RWPE2 (cell line): ENCODE measurements at regions not wholly inside any gene's neighbourhood (a gene's known extent, or its start where the extent isn't known, plus 50 kb on each side); places are given as distances from the start of the nearest gene placed in this dataset.
"Not testable (repeated sequence)": the region's sequence is repeated elsewhere in the genome, so short reads cannot be mapped to it uniquely, and the experiment has no call there.

ENCODE experiments used
- ATAC-seq: fragments of 200-7000 bp; cut with Tn5 transposase; 3 replicates; pipeline ENCODE4 v1.9.1; 2021; ENCODE audit warnings: low read depth
- DNase-seq: peaks from one replicate; pipeline ENCODE4 v3.0.0-alpha.2; 2020; ENCODE audit warnings: low spot score
- H3K27ac ChIP-seq: fragments of 450-650 bp; 2 replicates; pipeline ENCODE4 v1.5.1; 2017; ENCODE audit warnings: mild to moderate bottlenecking; ENCODE audit not compliant: poor library complexity, severe bottlenecking
- H3K27me3 ChIP-seq: fragments of 250-450 bp; sonication (Bioruptor Pico); 2 replicates; pipeline ENCODE4 v1.5.1; 2021; ENCODE audit warnings: mild to moderate bottlenecking, moderate library complexity; ENCODE audit not compliant: insufficient read depth, poor library complexity, severe bottlenecking
- H3K36me3 ChIP-seq: fragments of 250-450 bp; sonication (Bioruptor Pico); 2 replicates; pipeline ENCODE4 v1.5.1; 2020; ENCODE audit warnings: low read depth, mild to moderate bottlenecking, moderate library complexity
- H3K4me1 ChIP-seq: fragments of 250-450 bp; sonication (Bioruptor Pico); 2 replicates; pipeline ENCODE4 v1.5.1; 2021; ENCODE audit warnings: mild to moderate bottlenecking, moderate library complexity; ENCODE audit not compliant: insufficient read depth, poor library complexity, severe bottlenecking
- H3K4me3 ChIP-seq: fragments of 250-450 bp; sonication (Bioruptor Pico); 2 replicates; pipeline ENCODE4 v1.5.1; 2021; ENCODE audit warnings: mild to moderate bottlenecking, moderate library complexity; ENCODE audit not compliant: severe bottlenecking
- H3K9me3 ChIP-seq: fragments of 250-450 bp; sonication (Bioruptor Pico); 2 replicates; pipeline ENCODE4 v1.5.1; 2021; ENCODE audit warnings: mild to moderate bottlenecking, moderate library complexity; ENCODE audit not compliant: severe bottlenecking
- CTCF ChIP-seq: fragments of 450-650 bp; IDR thresholded peaks from one replicate; pipeline ENCODE4 v1.5.1; 2017; ENCODE audit warnings: mild to moderate bottlenecking, moderate library complexity; ENCODE audit not compliant: poor library complexity, severe bottlenecking

GRCh38 chr12:114547636-114548035 is 136.3 kb downstream of the TBX3 start:
- ATAC-seq (no peak), DNase-seq (no peak)
- Histone ChIP-seq H3K4me3 (no peak overlapping the region), H3K4me1 (no peaks in the 10 kb centered on the region), H3K9me3 (no peaks in the 10 kb centered on the region), H3K27ac (no peak overlapping the region), H3K27me3 (no peaks in the 10 kb centered on the region), H3K36me3 (no peaks in the 10 kb centered on the region)
- no peak for TF ChIP-seq CTCF

- Histone ChIP-seq H3K27ac (no peak overlapping the region), H3K27me3 (no peaks in the 10 kb centered on the region), H3K4me3 (no peak overlapping the region), H3K9me3 (no peaks in the 10 kb centered on the region), H3K36me3 (no peaks in the 10 kb centered on the region), H3K4me1 (no peaks in the 10 kb centered on the region)
- DNase-seq = no peak
- TF ChIP-seq CTCF = no peak
- no peak for ATAC-seq
Observed at GRCh38 chr12:114530417-114530816, 124.5 kb upstream of the TBX5 start.

GRCh38 chr12:114529966-114530365 is 124.0 kb upstream of the TBX5 start:
- DNase-seq (no peak), ATAC-seq (no peak)

GRCh38 chr12:114528766-114529165 is 122.8 kb upstream of the TBX5 start:
- DNase-seq = no peak
- Histone ChIP-seq H3K36me3 (no peaks in the 10 kb centered on the region), H3K27me3 (no peaks in the 10 kb centered on the region), H3K4me3 (no peak overlapping the region), H3K27ac (no peak overlapping the region), H3K4me1 (no peaks in the 10 kb centered on the region), H3K9me3 (no peaks in the 10 kb centered on the region)
- ATAC-seq = no peak
- no peak for TF ChIP-seq CTCF

More at GRCh38 chr12:114529966-114530365, 124.0 kb upstream of the TBX5 start:
- Histone ChIP-seq H3K4me3 (no peak overlapping the region), H3K9me3 (no peaks in the 10 kb centered on the region), H3K4me1 (no peaks in the 10 kb centered on the region), H3K36me3 (no peaks in the 10 kb centered on the region), H3K27ac (no peak overlapping the region), H3K27me3 (no peaks in the 10 kb centered on the region)
- no peak for TF ChIP-seq CTCF

GRCh38 chr12:114521160-114521559 is 115.2 kb upstream of the TBX5 start:
- not testable (repeated sequence) for ATAC-seq, H3K4me1 ChIP-seq, DNase-seq, H3K27ac ChIP-seq, H3K4me3 ChIP-seq, H3K36me3 ChIP-seq, H3K9me3 ChIP-seq, H3K27me3 ChIP-seq
